ENCODE measurements at regions not wholly inside any gene's neighbourhood (a gene's known extent, or its start where the extent isn't known, plus 50 kb on each side); places are given as distances from the start of the nearest gene placed in this dataset.

- no peak for TF ChIP-seq CTCF (IDR thresholded peaks at IDR 0.05)
- TF ChIP-seq POLR2A (IDR thresholded peaks at IDR 0.05), result no peak
Observed at GRCh38 chr2:18311420-18312195, 248.8 kb downstream of the RDH14 start.
